Glomerular endothelial cell (primary cell): ENCODE measurements at regions not wholly inside any gene's neighbourhood (a gene's known extent, or its start where the extent isn't known, plus 50 kb on each side); places are given as distances from the start of the nearest gene placed in this dataset.

Source experiments
- DNase-seq: peaks from one replicate; pipeline ENCODE4 v3.0.0-alpha.2; 2011; ENCODE audit warnings: low read depth, low spot score; ENCODE audit errors: extremely low read depth

DNA sequence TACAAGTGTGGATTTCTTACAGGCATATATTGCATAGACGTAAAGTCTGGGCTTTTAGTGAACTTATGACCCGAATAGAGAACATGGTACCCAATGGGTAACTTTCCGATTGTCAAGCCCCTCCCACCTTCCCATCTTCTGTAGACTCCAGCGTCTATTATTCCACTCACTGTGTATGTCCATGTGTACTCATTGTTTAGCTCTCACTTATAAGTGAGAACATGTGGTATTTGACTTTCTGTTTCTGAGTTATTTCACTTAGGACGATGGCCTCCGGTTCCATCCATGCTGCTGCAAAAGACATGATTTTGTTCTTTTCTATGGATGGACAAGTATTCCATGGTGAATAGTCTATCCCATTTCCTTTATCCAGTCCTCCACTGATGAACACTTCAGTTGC lies 306.4 kb downstream of the CD83 start:
- no peak for DNase-seq

DNA sequence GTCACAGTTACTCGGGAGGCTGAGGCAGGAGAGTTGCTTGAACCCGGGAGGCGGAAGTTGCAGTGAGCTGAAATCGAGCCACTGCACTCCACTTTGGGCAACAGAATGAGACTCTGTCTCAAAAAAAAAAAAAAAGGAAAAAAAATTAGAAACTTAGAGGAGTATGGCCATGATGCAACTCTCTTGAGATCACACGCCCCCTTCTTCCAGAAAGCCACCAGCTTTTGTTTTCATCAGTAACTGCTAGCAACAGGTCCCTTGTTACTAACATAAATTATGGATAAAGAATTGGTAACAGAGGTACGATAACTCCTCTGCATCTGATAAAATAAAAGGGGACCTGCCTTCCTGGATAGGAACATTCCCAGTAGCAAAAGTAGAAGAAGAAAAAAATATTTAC lies 308.2 kb downstream of the CD83 start:
- DNase-seq = no peak

DNA sequence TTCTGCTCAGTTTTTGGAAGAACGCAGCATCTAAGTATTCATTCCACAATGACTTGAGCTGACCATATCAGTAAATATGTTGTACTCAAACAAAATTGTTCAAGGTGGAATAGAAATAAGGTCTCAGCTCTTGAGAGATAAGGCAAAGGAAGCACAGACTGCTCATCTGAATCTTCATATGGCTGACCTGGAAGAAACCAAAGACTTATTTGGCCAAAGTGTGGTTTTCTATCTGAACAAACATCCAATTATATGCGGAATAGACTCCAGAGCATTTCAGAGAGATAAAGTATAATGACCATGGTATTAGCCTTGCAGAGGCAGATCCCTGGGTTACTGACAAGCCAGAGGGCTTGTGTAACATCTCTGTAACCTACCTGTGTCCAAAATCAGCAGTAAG lies 308.7 kb downstream of the CD83 start:
- no peak for DNase-seq

DNA sequence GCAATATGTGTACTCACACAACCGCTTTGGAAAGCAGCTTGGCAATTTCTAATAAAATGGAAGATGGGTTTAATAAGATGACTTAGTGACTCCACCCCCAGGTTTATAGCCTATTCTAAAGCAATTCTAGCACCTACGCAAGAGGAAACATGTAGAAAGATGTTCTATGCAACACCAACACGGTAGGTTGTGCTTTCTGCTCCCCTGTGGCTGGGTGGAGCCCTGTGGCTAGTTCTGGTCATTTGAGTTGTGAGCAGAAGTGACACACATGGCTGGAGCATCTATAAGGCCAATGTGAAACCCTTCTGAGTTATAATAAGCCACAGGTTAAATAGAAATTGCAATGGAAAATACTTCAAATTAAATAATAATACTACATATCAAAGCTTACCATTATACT lies 310.7 kb downstream of the CD83 start:
- DNase-seq = no peak

GRCh38 chr6:14429396-14429795 lies 311.8 kb downstream of the CD83 start:
- DNase-seq = no peak

DNA sequence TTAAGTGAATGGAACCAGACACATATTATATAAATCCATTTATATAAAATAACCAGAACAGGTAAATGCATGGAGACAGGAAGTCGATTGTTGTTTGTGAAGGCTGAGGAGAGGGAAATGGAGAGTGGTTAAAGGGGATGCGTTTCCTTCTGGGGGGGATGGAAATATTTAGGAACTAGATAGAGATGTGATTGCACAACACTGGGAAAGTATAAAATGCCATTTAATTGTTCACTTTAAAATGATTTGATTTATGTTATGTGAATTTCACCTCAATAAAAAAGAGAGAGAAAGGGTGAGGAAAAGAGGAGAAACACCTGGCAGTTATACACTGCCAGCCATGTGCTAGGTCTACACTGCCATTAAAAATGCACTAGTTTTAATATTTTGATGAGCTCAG lies 312.6 kb downstream of the CD83 start:
- DNase-seq = no peak

DNA sequence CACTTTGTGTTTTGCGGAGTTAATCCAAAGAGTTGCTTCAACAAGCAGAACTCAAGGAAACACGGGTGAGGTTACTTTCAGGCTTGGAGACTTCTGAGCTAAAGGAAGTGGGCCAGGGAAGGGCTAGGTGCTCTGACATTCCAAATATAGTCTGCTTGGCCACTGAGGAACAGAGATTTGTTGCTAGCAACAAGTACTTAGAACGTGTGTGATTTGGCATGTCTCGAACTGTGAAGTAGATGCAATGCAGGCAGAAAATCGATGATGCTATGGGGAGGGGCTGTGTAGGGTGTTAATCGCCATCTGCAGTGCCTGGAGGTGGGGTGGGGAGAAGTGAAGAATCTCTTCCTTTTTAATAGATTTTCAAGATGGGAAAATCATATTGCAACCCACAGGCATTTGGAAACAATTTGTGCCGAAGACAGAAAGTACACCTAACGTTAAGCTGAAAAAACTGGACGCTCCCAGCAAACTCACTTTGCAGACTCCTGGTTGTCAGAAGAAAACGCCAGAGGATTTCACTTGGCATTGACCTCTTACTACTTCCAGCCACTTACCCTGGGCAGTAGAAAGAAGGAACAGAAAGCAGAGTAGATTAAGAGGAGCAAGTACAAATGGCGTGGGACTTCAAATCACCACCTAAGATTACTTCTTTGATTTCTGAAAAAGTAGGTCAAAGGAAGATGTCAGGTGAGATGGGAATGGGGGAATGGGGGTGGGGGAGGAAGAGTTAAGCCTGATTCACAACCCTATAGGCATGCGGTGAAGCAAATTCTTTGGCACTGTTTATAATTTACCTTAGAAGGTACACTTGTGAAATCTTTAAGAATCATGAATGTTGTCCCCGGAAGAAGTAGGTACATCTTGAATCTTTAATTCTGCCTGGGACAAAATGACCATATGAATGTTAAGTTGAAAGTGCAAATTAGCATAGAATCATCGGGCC lies 314.1 kb downstream of the CD83 start:
- no peak for DNase-seq

DNA sequence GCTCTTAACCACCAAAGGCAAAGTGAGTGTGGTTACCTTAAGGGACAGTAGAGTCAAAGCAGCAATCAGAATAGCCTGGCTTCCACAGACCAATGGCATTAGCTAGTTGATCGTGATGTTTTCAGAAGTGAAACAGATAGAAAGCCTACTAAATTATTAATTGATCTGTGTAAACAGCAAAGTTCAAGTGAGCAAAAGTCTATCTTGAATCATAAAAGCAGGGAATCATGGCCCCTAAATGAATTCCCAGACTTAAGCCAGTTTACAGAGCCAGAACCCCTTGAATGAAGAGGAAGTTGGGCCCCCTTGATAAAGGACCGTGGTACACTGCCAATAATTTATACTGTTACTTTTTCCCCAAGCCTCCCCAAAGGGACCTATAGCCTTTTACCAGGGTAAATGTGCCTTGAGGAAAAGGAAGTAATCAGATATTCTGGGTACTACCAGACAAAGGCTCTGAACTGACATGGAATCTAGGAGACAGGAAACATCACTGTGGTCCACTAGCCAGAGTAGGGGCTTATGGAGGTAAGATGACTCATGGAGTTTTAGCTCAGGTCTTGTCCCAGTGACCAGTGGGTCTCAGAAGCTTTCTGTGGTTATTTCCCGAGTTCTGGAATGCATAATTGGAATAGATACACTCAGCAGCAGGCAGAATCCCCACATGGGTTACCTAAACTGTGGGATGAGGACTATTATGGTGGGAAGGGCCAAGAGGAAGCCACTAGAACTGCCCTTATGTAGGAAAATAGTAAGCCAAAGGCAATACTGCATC lies 317.5 kb downstream of the CD83 start:
- DNase-seq = no peak

DNA sequence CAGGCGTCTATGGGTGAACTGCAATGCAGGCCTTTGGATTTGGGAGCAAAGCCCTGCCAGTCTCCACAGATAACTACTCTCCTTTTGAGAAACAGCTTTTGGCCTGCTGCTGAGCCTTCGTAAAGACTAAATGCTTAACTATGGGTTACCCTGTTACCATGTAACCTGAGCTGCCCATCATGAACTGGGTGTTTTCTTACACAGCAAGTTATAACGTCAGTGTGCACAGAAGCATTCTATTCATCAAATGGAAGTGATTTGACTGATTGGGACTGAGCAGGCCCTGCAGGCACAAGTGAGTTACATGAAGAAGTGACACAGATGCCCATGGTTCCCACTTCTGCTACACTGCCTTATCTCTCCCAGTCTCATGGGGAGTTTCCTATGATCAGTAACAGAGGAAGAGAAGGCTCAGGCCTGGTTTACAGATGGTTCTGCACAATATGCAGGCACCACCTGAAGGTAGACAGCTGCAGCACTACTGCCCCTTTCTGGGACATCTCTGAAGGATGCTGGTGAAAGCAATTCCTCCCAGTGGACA lies 319.1 kb downstream of the CD83 start:
- DNase-seq = no peak

DNA sequence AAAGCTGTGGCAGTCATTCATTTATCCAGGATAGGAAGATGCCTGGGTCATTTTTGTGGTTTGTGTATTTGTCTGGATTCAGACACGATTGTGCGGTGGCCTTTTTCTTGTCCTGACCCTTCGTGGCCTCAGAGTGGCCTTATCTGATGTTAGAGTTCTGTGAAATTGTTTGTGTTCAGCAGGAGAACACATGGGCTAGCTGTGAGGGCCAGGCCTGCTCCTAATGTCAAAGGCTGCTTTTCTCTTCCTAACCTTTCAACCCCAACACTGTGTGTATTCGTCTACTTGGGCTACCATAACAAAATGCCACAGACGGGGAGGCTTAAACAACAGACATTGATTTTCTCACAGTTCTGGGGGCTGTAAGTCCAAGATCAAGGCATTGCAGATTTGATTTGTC lies 321.8 kb downstream of the CD83 start:
- DNase-seq = no peak

DNA sequence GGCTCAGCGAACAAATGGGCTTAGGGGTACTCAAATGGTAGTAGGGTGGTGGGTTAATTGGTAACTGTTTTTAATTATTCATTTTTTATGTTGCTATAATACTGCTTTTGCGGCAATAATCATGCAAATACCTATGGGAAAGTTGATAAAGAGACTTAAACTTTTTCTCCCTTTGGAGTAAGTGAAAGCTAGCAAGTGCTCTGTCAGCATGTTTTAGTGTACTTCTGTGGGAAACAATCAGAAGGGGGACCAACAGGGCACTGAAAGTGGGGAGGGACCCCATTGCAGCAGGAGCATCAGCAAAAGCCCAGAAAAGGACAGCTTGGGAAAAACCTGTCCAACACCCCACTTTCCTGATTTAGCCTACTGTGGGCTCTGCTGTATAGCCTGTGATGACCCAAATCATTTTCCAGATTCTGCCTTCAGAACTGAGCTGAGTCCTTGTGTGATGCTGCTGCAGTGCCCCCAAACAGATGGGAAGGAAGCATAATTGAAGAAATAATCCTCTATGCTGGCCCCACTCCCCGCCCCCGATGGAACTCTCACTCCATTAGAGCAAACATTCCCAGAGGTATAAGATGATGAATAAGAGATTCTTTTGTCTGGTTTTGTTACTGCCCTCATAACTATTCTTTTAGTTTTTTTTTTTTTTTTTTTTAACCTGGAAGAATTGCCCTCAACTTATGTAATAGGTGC lies 322.8 kb downstream of the CD83 start:
- no peak for DNase-seq

DNA sequence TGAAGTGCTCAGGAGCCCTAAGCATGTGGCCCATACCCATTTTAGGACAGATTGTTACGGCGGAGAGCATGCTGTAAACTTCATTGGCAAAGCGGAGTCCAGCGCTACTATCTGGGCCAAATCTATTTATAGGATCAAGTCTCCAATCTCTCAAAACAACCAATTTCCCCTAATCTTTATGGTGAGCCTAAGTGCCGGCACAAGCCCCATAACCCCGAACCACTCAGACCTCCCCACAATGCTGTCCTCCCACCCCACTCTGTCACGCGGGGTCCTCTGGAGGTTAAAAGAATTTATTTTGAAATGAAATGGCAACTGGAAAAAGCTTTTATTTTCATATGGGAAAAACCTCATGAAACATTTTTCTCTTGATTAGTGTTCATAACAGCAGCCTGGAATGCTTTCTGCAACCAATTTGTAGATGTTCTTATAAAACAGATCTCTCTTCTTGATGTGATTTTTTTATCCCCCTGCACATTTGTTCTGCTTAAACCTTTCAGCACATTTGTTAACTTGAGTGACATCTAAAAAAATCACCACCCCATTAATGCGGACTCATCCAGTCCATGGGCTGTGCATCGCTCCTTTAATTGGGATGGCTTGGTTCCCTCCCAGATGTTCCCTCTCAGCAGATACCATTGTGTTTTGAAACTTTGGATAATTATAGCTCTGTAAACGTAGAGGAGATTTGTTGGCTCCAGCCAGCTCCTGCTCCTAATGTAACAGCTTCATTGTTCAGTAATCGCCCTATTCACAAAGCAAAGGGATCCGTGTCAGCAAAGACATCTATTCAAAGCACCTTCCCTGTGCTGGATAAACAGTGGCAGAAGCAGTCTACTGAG lies 323.6 kb downstream of the CD83 start:
- DNase-seq = no peak

DNA sequence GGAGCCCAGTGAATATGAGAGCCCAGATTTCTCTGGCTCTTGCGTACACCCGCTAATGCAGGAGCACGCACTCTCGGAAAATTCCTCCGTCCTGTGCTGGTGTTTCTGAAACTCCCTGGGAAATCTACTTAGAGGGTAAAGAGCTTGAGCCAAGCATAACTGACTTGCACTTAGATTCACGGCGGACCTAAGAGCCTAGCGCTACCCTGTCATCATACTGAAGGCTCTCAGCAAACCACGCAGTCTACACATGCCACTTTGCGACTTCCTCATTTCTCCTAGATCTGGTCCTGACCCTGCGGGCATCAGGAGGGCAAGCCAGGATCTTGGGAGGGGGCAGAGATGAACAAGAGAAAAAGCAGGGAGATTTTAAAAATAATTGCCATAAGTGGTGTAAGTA lies 324.7 kb downstream of the CD83 start:
- DNase-seq = no peak

GRCh38 chr6:14443629-14444268 lies 326.2 kb downstream of the CD83 start:
- DNase-seq = no peak

DNA sequence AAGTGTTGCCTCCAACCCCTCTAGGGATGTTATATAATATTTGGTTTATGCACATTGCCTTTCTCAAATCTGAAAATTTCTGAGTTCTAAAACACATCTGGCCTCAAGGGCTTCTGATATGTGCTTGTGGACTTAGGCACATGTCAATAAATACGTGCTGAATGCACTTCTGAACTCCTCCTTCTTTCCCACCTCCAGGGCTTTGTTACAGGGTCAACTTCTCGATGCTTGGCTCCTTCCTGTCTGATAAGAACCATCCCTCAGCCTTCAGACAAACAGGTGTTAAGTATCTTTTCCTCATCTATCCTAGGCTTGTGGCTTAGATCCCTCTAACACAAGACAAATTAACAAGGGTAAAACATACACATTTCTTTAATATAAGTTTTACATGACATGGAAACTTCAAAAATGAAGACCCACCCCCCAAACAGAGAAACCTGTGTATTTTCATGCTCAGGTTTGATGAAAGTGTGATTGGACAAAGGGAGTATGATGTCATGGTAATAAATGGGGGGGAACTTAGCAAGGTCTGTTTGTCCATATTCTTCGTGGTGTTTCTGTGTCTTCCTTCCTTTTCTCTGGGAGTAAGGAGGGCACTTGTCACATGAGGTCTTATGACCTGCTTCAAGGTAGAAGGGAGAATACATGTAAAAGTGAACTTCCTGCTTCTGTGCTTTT lies 326.9 kb downstream of the CD83 start:
- no peak for DNase-seq

GRCh38 chr6:14447240-14447639 lies 329.7 kb downstream of the CD83 start:
- DNase-seq = no peak

- DNase-seq = no peak
These were observed 330.7 kb downstream of the CD83 start for GRCh38 chr6:14448246-14448645.

DNA sequence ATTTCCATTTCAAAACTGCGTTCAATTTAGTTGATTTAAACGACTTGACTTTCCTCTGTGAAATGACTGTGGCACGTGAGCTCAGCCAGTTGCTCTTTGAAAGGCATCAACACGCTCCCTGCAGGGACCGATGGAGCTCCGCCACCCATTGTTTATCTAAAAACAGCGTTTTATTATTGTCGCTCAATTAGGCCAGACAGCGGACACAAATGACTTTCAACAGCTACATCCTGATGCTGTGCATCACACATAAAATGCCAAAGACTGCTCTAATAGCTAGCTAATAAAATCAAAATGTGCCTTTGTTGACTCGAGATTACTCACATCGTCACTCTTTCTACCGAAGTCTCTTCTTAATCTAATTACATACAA lies 332.5 kb downstream of the CD83 start:
- no peak for DNase-seq

DNA sequence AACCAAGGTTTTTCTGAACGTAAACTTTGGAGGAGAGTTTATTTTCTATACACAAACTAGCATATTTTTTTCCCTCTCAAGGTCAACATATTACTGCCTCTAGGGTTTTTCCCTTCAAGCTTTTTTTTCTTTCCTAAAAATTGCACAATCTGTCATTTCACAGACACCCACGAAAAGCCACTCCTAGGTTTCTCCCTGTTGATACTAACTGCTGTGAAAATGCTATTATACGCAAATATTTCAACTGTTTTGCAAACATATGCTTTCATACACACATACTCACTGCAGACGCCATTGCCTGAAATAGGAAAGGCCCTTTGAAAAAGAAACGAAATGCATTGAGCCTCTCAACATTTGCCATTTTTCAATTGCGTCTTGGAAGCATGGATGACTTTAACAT lies 333.0 kb downstream of the CD83 start:
- no peak for DNase-seq
